A673 (cell line): ENCODE measurements at regions not wholly inside any gene's neighbourhood (a gene's known extent, or its start where the extent isn't known, plus 50 kb on each side); places are given as distances from the start of the nearest gene placed in this dataset.

Source experiments
- BruUV-seq: library from RNA; stranded (reverse); fragments of 400-500 nt; replicated peaks from 2 replicates; lab custom pipeline; 2021; lab: Mats Ljungman, UMichigan
- CTCF ChIA-PET: fragments of 300-600 bp; sonication (Branson Sonifier 250); formaldehyde crosslinking; loops from one replicate; lab custom pipeline; 2022; ENCODE audit warnings: antibody characterized with exemption; lab: Charles Lee
- POLR2A ChIA-PET: fragments of 300-600 bp; sonication (Branson Sonifier 250); formaldehyde crosslinking; loops from one replicate; lab custom pipeline; 2022; ENCODE audit warnings: antibody characterized with exemption; ENCODE audit not compliant: low non-redundant PET; lab: Charles Lee
- DNase-seq: peaks from one replicate; pipeline ENCODE4 v3.0.0-alpha.2; 2015; ENCODE audit warnings: low spot score
- H3K27ac ChIP-seq: fragments of 200-600 bp; sonication (generic); 2 replicates; pipeline ENCODE4 v1.5.1; 2016; ENCODE audit warnings: mixed run types, low read depth, mild to moderate bottlenecking, mixed read lengths, antibody characterized with exemption, low read length; ENCODE audit not compliant: poor library complexity, severe bottlenecking
- H3K27me3 ChIP-seq: fragments of 200-600 bp; sonication (generic); replicated peaks from 2 replicates; pipeline ENCODE4 v1.6.1; 2017; ENCODE audit warnings: mixed run types, low read depth, mild to moderate bottlenecking, mixed read lengths, antibody characterized with exemption, low read length; ENCODE audit not compliant: insufficient read depth, poor library complexity
- H3K36me3 ChIP-seq: fragments of 200-600 bp; sonication (generic); 2 replicates; pipeline ENCODE4 v1.6.1; 2016; ENCODE audit warnings: mixed run types, mild to moderate bottlenecking, mixed read lengths, antibody characterized with exemption, low read length; ENCODE audit not compliant: insufficient read depth, poor library complexity, severe bottlenecking
- H3K4me1 ChIP-seq: fragments of 200-600 bp; sonication (generic); 2 replicates; pipeline ENCODE4 v1.6.1; 2017; ENCODE audit warnings: mixed run types, mild to moderate bottlenecking, mixed read lengths, antibody characterized with exemption, low read length; ENCODE audit not compliant: insufficient read depth, poor library complexity, severe bottlenecking
- H3K4me3 ChIP-seq: fragments of 200-600 bp; sonication (generic); 2 replicates; pipeline ENCODE4 v1.5.1; 2016; ENCODE audit warnings: low read depth, mixed run types, mild to moderate bottlenecking, mixed read lengths, low read length; ENCODE audit not compliant: poor library complexity, severe bottlenecking
- H3K9me3 ChIP-seq: fragments of 200-600 bp; sonication (generic); 2 replicates; pipeline ENCODE4 v1.6.1; 2016; ENCODE audit warnings: mixed run types, low read depth, mild to moderate bottlenecking, mixed read lengths, antibody characterized with exemption, low read length; ENCODE audit not compliant: poor library complexity, severe bottlenecking
- EZH2 ChIP-seq: fragments of 200-600 bp; sonication (generic); IDR thresholded peaks from 2 replicates; pipeline ENCODE4 v1.6.1; 2017; ENCODE audit warnings: borderline replicate concordance, low read depth, mild to moderate bottlenecking, mixed read lengths, antibody characterized with exemption, low read length; ENCODE audit not compliant: poor library complexity, severe bottlenecking
- intact Hi-C: fragments of 100-400 bp; cut with micrococcal nuclease; formaldehyde crosslinking; loops from one replicate; pipeline ENCODE4 v1.10.0; 2022; ENCODE audit not compliant: unreplicated experiment
- TF ChIP-seq, protein P1 (sequence below): fragments of 300-800, 200-600 bp; sonication (generic); conservative IDR thresholded peaks from 2 replicates; pipeline ENCODE4 v1.5.1; 2017; ENCODE audit warnings: low read depth, mild to moderate bottlenecking, antibody characterized with exemption, low read length, moderate library complexity, mixed read lengths

DNA sequence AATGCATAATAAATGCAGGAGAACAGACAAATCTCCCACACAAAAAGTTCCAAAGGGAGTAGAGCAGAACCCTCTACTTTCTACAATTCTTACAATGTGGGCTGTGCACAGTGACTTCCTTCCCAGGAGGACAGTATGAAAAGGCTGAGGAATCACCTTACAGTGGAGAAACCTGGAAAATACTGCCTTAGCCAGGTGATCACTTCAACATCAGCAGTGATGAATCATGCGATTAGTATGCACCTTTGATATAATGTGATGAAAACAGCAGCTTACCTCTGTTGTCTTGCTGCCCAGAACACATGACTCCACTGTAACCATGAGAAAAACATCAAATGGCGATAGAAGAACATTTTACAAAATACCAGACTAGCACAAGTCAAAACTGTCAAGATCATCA lies 329.7 kb upstream of the POM121L12 start:
- DNase-seq = no peak
- CTCF ChIA-PET = no interaction called here
- H3K36me3 ChIP-seq = no peaks in the 10 kb centered on the region
- H3K27me3 ChIP-seq = no peaks in the 10 kb centered on the region
- TF ChIP-seq EZH2 = no peak
- TF ChIP-seq, protein P1, sequence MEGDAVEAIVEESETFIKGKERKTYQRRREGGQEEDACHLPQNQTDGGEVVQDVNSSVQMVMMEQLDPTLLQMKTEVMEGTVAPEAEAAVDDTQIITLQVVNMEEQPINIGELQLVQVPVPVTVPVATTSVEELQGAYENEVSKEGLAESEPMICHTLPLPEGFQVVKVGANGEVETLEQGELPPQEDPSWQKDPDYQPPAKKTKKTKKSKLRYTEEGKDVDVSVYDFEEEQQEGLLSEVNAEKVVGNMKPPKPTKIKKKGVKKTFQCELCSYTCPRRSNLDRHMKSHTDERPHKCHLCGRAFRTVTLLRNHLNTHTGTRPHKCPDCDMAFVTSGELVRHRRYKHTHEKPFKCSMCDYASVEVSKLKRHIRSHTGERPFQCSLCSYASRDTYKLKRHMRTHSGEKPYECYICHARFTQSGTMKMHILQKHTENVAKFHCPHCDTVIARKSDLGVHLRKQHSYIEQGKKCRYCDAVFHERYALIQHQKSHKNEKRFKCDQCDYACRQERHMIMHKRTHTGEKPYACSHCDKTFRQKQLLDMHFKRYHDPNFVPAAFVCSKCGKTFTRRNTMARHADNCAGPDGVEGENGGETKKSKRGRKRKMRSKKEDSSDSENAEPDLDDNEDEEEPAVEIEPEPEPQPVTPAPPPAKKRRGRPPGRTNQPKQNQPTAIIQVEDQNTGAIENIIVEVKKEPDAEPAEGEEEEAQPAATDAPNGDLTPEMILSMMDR = no peak
- BruUV-seq = no TSS peak
- intact Hi-C loops = no loop called here
- no peak overlapping the region for H3K27ac ChIP-seq
- H3K4me1 ChIP-seq = no peaks in the 10 kb centered on the region
- POLR2A ChIA-PET = no interaction called here
- H3K9me3 ChIP-seq = peaks cover 29% of the 10 kb centered on the region
- no peak overlapping the region for H3K4me3 ChIP-seq

DNA sequence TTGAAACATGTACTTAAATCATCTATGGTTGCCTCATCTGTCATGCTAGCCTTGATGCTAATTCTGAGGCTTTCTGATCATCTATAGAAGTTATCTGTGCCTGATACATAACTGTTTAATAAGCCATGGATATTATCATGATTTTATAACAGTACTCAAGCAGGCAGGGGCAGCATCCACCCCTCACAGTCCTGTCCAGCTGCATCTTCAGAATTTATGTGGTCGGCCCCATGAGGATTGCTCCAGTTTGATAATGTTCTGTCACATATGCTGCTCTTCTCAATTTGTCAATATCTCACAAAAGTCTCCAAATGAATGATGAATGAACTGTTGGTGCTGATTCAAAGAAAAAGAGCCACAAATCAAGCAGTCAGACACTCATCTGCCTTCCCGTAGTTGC lies 335.1 kb upstream of the POM121L12 start:
- POLR2A ChIA-PET = no interaction called here
- Histone ChIP-seq H3K27me3 (no peaks in the 10 kb centered on the region), H3K36me3 (no peaks in the 10 kb centered on the region), H3K4me3 (no peak overlapping the region), H3K27ac (no peak overlapping the region), H3K9me3 (peaks cover 51% of the 10 kb centered on the region), H3K4me1 (no peaks in the 10 kb centered on the region)
- intact Hi-C loops = no loop called here
- no peak for DNase-seq
- CTCF ChIA-PET = no interaction called here
- no peak for TF ChIP-seq EZH2
- TF ChIP-seq, protein P1 = no peak
- BruUV-seq = no TSS peak

DNA sequence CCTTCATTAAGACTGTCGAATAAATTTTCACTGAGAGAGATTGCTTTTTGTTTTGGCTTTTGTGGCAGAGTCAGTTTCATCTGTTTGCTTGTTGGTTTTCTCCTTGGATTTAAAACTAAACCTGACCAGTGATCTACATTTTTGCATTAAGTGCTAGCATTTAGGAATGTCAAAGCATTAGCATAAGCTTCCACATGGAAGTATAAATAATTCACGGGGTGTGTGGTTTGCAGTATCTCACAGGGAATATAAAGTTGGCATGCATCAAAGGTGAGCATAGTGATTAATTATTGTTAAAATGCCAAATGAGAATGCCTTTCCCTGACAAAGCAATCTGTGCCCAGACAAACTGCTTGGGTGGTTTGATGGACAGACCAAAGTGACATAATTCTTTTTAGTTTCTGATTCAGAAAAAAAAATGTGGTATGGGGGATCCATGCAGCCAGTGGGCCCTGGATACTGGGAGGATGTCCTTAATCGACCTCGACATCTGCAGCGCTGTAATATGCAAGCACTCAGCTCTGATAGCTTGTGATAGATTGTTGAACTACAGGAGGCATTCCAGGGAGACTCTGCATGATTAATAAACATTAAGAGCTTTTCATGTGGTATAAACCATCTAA lies 339.3 kb upstream of the POM121L12 start:
- no peak overlapping the region for H3K4me3 ChIP-seq
- no TSS peak for BruUV-seq
- no peaks in the 10 kb centered on the region for H3K4me1 ChIP-seq
- ChIA-PET CTCF (no interaction called here), POLR2A (no interaction called here)
- no peaks in the 10 kb centered on the region for H3K27me3 ChIP-seq
- TF ChIP-seq EZH2 = no peak
- TF ChIP-seq, protein P1 = no peak
- peaks cover 54% of the 10 kb centered on the region for H3K9me3 ChIP-seq
- DNase-seq = no peak
- no peaks in the 10 kb centered on the region for H3K36me3 ChIP-seq
- H3K27ac ChIP-seq = no peak overlapping the region
- intact Hi-C loops = no loop called here
